ENCODE measurements at regions not wholly inside any gene's neighbourhood (a gene's known extent, or its start where the extent isn't known, plus 50 kb on each side); places are given as distances from the start of the nearest gene placed in this dataset.

- no peak for DNase-seq
- CTCF ChIA-PET, result no interaction called here
- no peak overlapping the region for H3K4me3 Mint-ChIP-seq
- H3K27me3 Mint-ChIP-seq (ENCODE audit: low read depth), result no peaks in the 10 kb centered on the region
- no peaks in the 10 kb centered on the region for H3K4me1 Mint-ChIP-seq (ENCODE audit: low read depth)
- no peaks in the 10 kb centered on the region for H3K36me3 Mint-ChIP-seq (ENCODE audit: low read depth)
- H3K9me3 Mint-ChIP-seq, result no peaks in the 10 kb centered on the region
- intact Hi-C loops (cut with micrococcal nuclease), result no loop called here
- H3K27ac Mint-ChIP-seq, result no peak overlapping the region
These were observed 238.0 kb upstream of the NCAM2 start for GRCh38 chr21:20760221-20760620.

- CTCF ChIA-PET, result no interaction called here
- H3K27ac Mint-ChIP-seq, result no peak overlapping the region
- no peaks in the 10 kb centered on the region for H3K4me1 Mint-ChIP-seq (ENCODE audit: low read depth)
- peaks cover 4% of the 10 kb centered on the region for H3K9me3 Mint-ChIP-seq
- DNase-seq, result no peak
- no peaks in the 10 kb centered on the region for H3K27me3 Mint-ChIP-seq (ENCODE audit: low read depth)
- no peaks in the 10 kb centered on the region for H3K36me3 Mint-ChIP-seq (ENCODE audit: low read depth)
- no peak overlapping the region for H3K4me3 Mint-ChIP-seq
- intact Hi-C loops (cut with micrococcal nuclease), result no loop called here
These were observed 223.5 kb upstream of the NCAM2 start for GRCh38 chr21:20774737-20775136.

GRCh38 chr21:20779321-20779720 is 218.9 kb upstream of the NCAM2 start:
- H3K4me1 Mint-ChIP-seq (ENCODE audit: low read depth), result no peaks in the 10 kb centered on the region

GRCh38 chr21:20783611-20784010 is 214.6 kb upstream of the NCAM2 start:
- Mint-ChIP-seq H3K4me3 (no peak overlapping the region), H3K27me3 (ENCODE audit: low read depth) (no peaks in the 10 kb centered on the region), H3K27ac (no peak overlapping the region), H3K9me3 (peaks cover 14% of the 10 kb centered on the region), H3K4me1 (ENCODE audit: low read depth) (no peaks in the 10 kb centered on the region), H3K36me3 (ENCODE audit: low read depth) (no peaks in the 10 kb centered on the region)
- CTCF ChIA-PET, result no interaction called here
- no peak for DNase-seq
- intact Hi-C loops (cut with micrococcal nuclease), result no loop called here

More at GRCh38 chr21:20779321-20779720, 218.9 kb upstream of the NCAM2 start:
- intact Hi-C loops (cut with micrococcal nuclease), result no loop called here
- no peak for DNase-seq
- H3K9me3 Mint-ChIP-seq, result peaks cover 11% of the 10 kb centered on the region
- CTCF ChIA-PET, result no interaction called here
- no peak overlapping the region for H3K27ac Mint-ChIP-seq
- H3K27me3 Mint-ChIP-seq (ENCODE audit: low read depth), result no peaks in the 10 kb centered on the region
- no peak overlapping the region for H3K4me3 Mint-ChIP-seq
- H3K36me3 Mint-ChIP-seq (ENCODE audit: low read depth), result no peaks in the 10 kb centered on the region

GRCh38 chr21:20789729-20790500 is 208.3 kb upstream of the NCAM2 start:
- Mint-ChIP-seq H3K36me3 (ENCODE audit: low read depth) (no peaks in the 10 kb centered on the region), H3K27ac (no peak overlapping the region)

GRCh38 chr21:20800106-20800505 is 198.1 kb upstream of the NCAM2 start:
- H3K4me3 Mint-ChIP-seq, result no peak overlapping the region
- no peak for DNase-seq
- H3K36me3 Mint-ChIP-seq (ENCODE audit: low read depth), result no peaks in the 10 kb centered on the region
- H3K4me1 Mint-ChIP-seq (ENCODE audit: low read depth), result no peaks in the 10 kb centered on the region
- CTCF ChIA-PET, result no interaction called here
- no peaks in the 10 kb centered on the region for H3K27me3 Mint-ChIP-seq (ENCODE audit: low read depth)
- peaks cover 3% of the 10 kb centered on the region for H3K9me3 Mint-ChIP-seq
- no peak overlapping the region for H3K27ac Mint-ChIP-seq
- intact Hi-C loops (cut with micrococcal nuclease), result no loop called here

More at GRCh38 chr21:20789729-20790500, 208.3 kb upstream of the NCAM2 start:
- no peak for DNase-seq
- CTCF ChIA-PET, result no interaction called here
- H3K27me3 Mint-ChIP-seq (ENCODE audit: low read depth), result no peaks in the 10 kb centered on the region
- no peak overlapping the region for H3K4me3 Mint-ChIP-seq
- H3K9me3 Mint-ChIP-seq, result peaks cover 6% of the 10 kb centered on the region
- no peaks in the 10 kb centered on the region for H3K4me1 Mint-ChIP-seq (ENCODE audit: low read depth)
- intact Hi-C loops (cut with micrococcal nuclease), result no loop called here

GRCh38 chr21:20802201-20802600 is 196.0 kb upstream of the NCAM2 start:
- Mint-ChIP-seq H3K4me1 (ENCODE audit: low read depth) (no peaks in the 10 kb centered on the region), H3K36me3 (ENCODE audit: low read depth) (no peaks in the 10 kb centered on the region), H3K9me3 (peaks cover 9% of the 10 kb centered on the region), H3K27ac (no peak overlapping the region), H3K4me3 (no peak overlapping the region), H3K27me3 (ENCODE audit: low read depth) (no peaks in the 10 kb centered on the region)
- DNase-seq, result no peak
- intact Hi-C loops (cut with micrococcal nuclease), result no loop called here
- CTCF ChIA-PET, result no interaction called here

- CTCF ChIA-PET, result no interaction called here
- H3K36me3 Mint-ChIP-seq (ENCODE audit: low read depth), result no peaks in the 10 kb centered on the region
- DNase-seq, result no peak
- peaks cover 9% of the 10 kb centered on the region for H3K9me3 Mint-ChIP-seq
- intact Hi-C loops (cut with micrococcal nuclease), result no loop called here
- H3K27ac Mint-ChIP-seq, result no peak overlapping the region
- H3K4me3 Mint-ChIP-seq, result no peak overlapping the region
- no peaks in the 10 kb centered on the region for H3K4me1 Mint-ChIP-seq (ENCODE audit: low read depth)
- no peaks in the 10 kb centered on the region for H3K27me3 Mint-ChIP-seq (ENCODE audit: low read depth)
These were observed 195.5 kb upstream of the NCAM2 start for GRCh38 chr21:20802631-20803260.

- intact Hi-C loops (cut with micrococcal nuclease), result no loop called here
- CTCF ChIA-PET, result no interaction called here
- Mint-ChIP-seq H3K27me3 (ENCODE audit: low read depth) (no peaks in the 10 kb centered on the region), H3K4me1 (ENCODE audit: low read depth) (no peaks in the 10 kb centered on the region), H3K4me3 (no peak overlapping the region), H3K27ac (no peak overlapping the region), H3K9me3 (no peaks in the 10 kb centered on the region), H3K36me3 (ENCODE audit: low read depth) (no peaks in the 10 kb centered on the region)
- DNase-seq, result no peak
These were observed 186.5 kb upstream of the NCAM2 start for GRCh38 chr21:20811702-20812101.

GRCh38 chr21:20814090-20814489 is 184.1 kb upstream of the NCAM2 start:
- intact Hi-C loops (cut with micrococcal nuclease), result no loop called here
- H3K4me1 Mint-ChIP-seq (ENCODE audit: low read depth), result no peaks in the 10 kb centered on the region
- H3K27me3 Mint-ChIP-seq (ENCODE audit: low read depth), result no peaks in the 10 kb centered on the region
- no peak overlapping the region for H3K27ac Mint-ChIP-seq
- H3K36me3 Mint-ChIP-seq (ENCODE audit: low read depth), result no peaks in the 10 kb centered on the region
- CTCF ChIA-PET, result no interaction called here
- peaks cover 4% of the 10 kb centered on the region for H3K9me3 Mint-ChIP-seq
- no peak overlapping the region for H3K4me3 Mint-ChIP-seq
- DNase-seq, result no peak

GRCh38 chr21:20822666-20823065 is 175.5 kb upstream of the NCAM2 start:
- Mint-ChIP-seq H3K4me1 (ENCODE audit: low read depth) (no peaks in the 10 kb centered on the region), H3K4me3 (no peak overlapping the region), H3K36me3 (ENCODE audit: low read depth) (no peaks in the 10 kb centered on the region), H3K27me3 (ENCODE audit: low read depth) (no peaks in the 10 kb centered on the region), H3K27ac (no peak overlapping the region), H3K9me3 (peaks cover 2% of the 10 kb centered on the region)
- intact Hi-C loops (cut with micrococcal nuclease), result no loop called here
- CTCF ChIA-PET, result no interaction called here
- no peak for DNase-seq

- Mint-ChIP-seq H3K4me1 (ENCODE audit: low read depth) (no peaks in the 10 kb centered on the region), H3K27me3 (ENCODE audit: low read depth) (no peaks in the 10 kb centered on the region), H3K9me3 (no peaks in the 10 kb centered on the region), H3K4me3 (no peak overlapping the region), H3K27ac (no peak overlapping the region), H3K36me3 (ENCODE audit: low read depth) (no peaks in the 10 kb centered on the region)
- no peak for DNase-seq
- CTCF ChIA-PET, result no interaction called here
- intact Hi-C loops (cut with micrococcal nuclease), result no loop called here
These were observed 145.3 kb upstream of the NCAM2 start for GRCh38 chr21:20852866-20853265.

GRCh38 chr21:20856926-20857325 is 141.3 kb upstream of the NCAM2 start:
- no peak overlapping the region for H3K4me3 Mint-ChIP-seq
- H3K9me3 Mint-ChIP-seq, result peaks cover 3% of the 10 kb centered on the region
- no peaks in the 10 kb centered on the region for H3K36me3 Mint-ChIP-seq (ENCODE audit: low read depth)
- intact Hi-C loops (cut with micrococcal nuclease), result no loop called here
- DNase-seq, result no peak
- H3K27me3 Mint-ChIP-seq (ENCODE audit: low read depth), result no peaks in the 10 kb centered on the region
- no peaks in the 10 kb centered on the region for H3K4me1 Mint-ChIP-seq (ENCODE audit: low read depth)
- CTCF ChIA-PET, result no interaction called here
- no peak overlapping the region for H3K27ac Mint-ChIP-seq

Measured in activated naive CD4-positive, alpha-beta T cell treated with anti-CD3 and anti-CD28 coated beads for 36 hours (primary cell).